GM12878 (cell line): ENCODE measurements at regions not wholly inside any gene's neighbourhood (a gene's known extent, or its start where the extent isn't known, plus 50 kb on each side); places are given as distances from the start of the nearest gene placed in this dataset.
A peak's percentile ranks its signal among the peaks of the same experiment; 100 is the strongest.

Source experiments
- ATAC-seq: fragments of 200-7000 bp; cut with Tn5 transposase; 3 replicates; pipeline ENCODE4 v1.9.1; 2020; ENCODE audit warnings: mild to moderate bottlenecking, moderate library complexity
- BruUV-seq: library from RNA; stranded (reverse); fragments of 400-500 nt; replicated peaks from 2 replicates; lab custom pipeline; 2021; lab: Mats Ljungman, UMichigan
- CTCF ChIA-PET: fragments of 300-600 bp; sonication (Branson Sonifier 250); formaldehyde crosslinking; extraction: SDS; loops from one replicate; lab custom pipeline; 2021; ENCODE audit warnings: inconsistent platforms; lab: Yijun Ruan, JAX
- POLR2A ChIA-PET: fragments of 350-600 bp; formaldehyde crosslinking; extraction: SDS; loops from one replicate; lab custom pipeline; 2021; ENCODE audit warnings: inconsistent platforms; lab: Charles Lee
- RAD21 ChIA-PET: fragments of 300-600 bp; sonication (Branson Sonifier 250); formaldehyde crosslinking; loops from one replicate; lab custom pipeline; 2023; ENCODE audit warnings: antibody characterized with exemption; ENCODE audit not compliant: unreplicated experiment; lab: Charles Lee
- SMC1A ChIA-PET: fragments of 300-600 bp; sonication (Branson Sonifier 250); formaldehyde crosslinking; loops from one replicate; lab custom pipeline; 2023; ENCODE audit not compliant: unreplicated experiment, uncharacterized antibody; lab: Charles Lee
- DNase-seq: peaks from one replicate; pipeline ENCODE4 v3.0.0-alpha.2; 2011; ENCODE audit warnings: low read depth, low spot score
- FAIRE-seq: peaks from 3 replicates; lab custom pipeline; 2011; peaks lifted over from hg19 to GRCh38; lab: Jason Lieb, UNC
- H2AFZ ChIP-seq: 2 replicates; pipeline ENCODE4 v1.6.0; 2011; ENCODE audit warnings: low read depth, low read length, control low read depth; ENCODE audit not compliant: control insufficient read depth
- H3K27ac ChIP-seq: 2 replicates; pipeline ENCODE4 v1.5.1; 2011; ENCODE audit warnings: control low read depth; ENCODE audit not compliant: control insufficient read depth, insufficient read depth
- H3K27me3 ChIP-seq, 2 experiments: replicated peaks in 1 of 2; 2 replicates each; pipeline versions ENCODE4 v1.6.0 to v1.6.1; 2011; ENCODE audit warnings: low read length in 1 of 2; ENCODE audit not compliant: control insufficient read depth in 2 of 2, insufficient read depth in 2 of 2
- H3K36me3 ChIP-seq, 2 experiments: 2 replicates each; pipeline ENCODE4 v1.5.1; 2011; ENCODE audit warnings: low read length in 1 of 2; ENCODE audit not compliant: control insufficient read depth in 2 of 2, insufficient read depth in 2 of 2
- H3K4me1 ChIP-seq: 2 replicates; pipeline ENCODE4 v1.6.1; 2011; ENCODE audit warnings: mild to moderate bottlenecking, low read length, moderate library complexity, mixed read lengths; ENCODE audit not compliant: control insufficient read depth, insufficient read depth
- H3K4me2 ChIP-seq: 2 replicates; pipeline ENCODE4 v1.6.0; 2011; ENCODE audit warnings: control low read depth; ENCODE audit not compliant: control insufficient read depth, insufficient read depth
- H3K4me3 ChIP-seq: fragments of 200-600 bp; sonication (generic); 2 replicates; pipeline ENCODE4 v1.5.1; 2016
- H3K79me2 ChIP-seq: 2 replicates; pipeline ENCODE4 v1.6.0; 2011; ENCODE audit warnings: low read length; ENCODE audit not compliant: control insufficient read depth, insufficient read depth
- H3K9ac ChIP-seq: 2 replicates; pipeline ENCODE4 v1.8.0; 2011; ENCODE audit warnings: low read length, control low read depth, mixed read lengths; ENCODE audit not compliant: control insufficient read depth, insufficient read depth
- H3K9me3 ChIP-seq: replicated peaks from 3 replicates; pipeline ENCODE4 v1.5.1; 2011; ENCODE audit warnings: mild to moderate bottlenecking, low read length; ENCODE audit not compliant: control insufficient read depth, insufficient read depth
- H4K20me1 ChIP-seq: 2 replicates; pipeline ENCODE4 v1.6.0; 2011; ENCODE audit not compliant: control insufficient read depth, insufficient read depth
- CEBPB ChIP-seq, 2 experiments: fragments of 150-350 bp in 1 of 2; IDR thresholded peaks; 2 replicates each; pipeline ENCODE4 v1.6.1; 2012 to 2014; ENCODE audit warnings: low read depth in 2 of 2, low read length in 2 of 2, borderline replicate concordance in 1 of 2, inconsistent platforms in 1 of 2
- EP300 ChIP-seq, 2 experiments: fragments of 150-350 bp in 1 of 2; IDR thresholded peaks; 2 replicates each; pipeline ENCODE4 v1.6.1; 2011 to 2012; ENCODE audit warnings: low read depth in 2 of 2, low read length in 2 of 2, borderline replicate concordance in 1 of 2, improper control_type of control experiment in 1 of 2, inconsistent platforms in 1 of 2; ENCODE audit not compliant: control insufficient read depth in 1 of 2
- GATAD2B ChIP-seq: fragments of 450-650 bp; conservative IDR thresholded peaks from 2 replicates; pipeline ENCODE4 v1.6.1; 2017; ENCODE audit warnings: low read depth, mild to moderate bottlenecking, moderate library complexity
- HDAC6 ChIP-seq: fragments of 200-600 bp; sonication (generic); IDR thresholded peaks from one replicate; pipeline ENCODE4 v1.8.0; 2017; ENCODE audit warnings: antibody characterized with exemption; ENCODE audit not compliant: unreplicated experiment
- HDGF ChIP-seq: fragments of 450-650 bp; IDR thresholded peaks from 2 replicates; pipeline ENCODE4 v1.6.1; 2016; ENCODE audit warnings: antibody characterized with exemption
- IKZF1 ChIP-seq: fragments of 450-650 bp; conservative IDR thresholded peaks from 2 replicates; pipeline ENCODE4 v1.6.1; 2017; ENCODE audit warnings: antibody characterized with exemption, mild to moderate bottlenecking
- IRF4 ChIP-seq: IDR thresholded peaks from 2 replicates; pipeline ENCODE4 v1.6.1; 2011; ENCODE audit warnings: low read depth, low read length
- NFIC ChIP-seq: IDR thresholded peaks from 2 replicates; pipeline ENCODE4 v1.6.1; 2012; ENCODE audit warnings: low read depth, mild to moderate bottlenecking, inconsistent platforms, low read length, moderate library complexity
- NR2F1 ChIP-seq: fragments of 450-650 bp; conservative IDR thresholded peaks from 2 replicates; pipeline ENCODE4 v1.6.1; 2017; ENCODE audit warnings: mild to moderate bottlenecking
- RB1 ChIP-seq: fragments of 450-650 bp; formaldehyde crosslinking; IDR thresholded peaks from 2 replicates; pipeline ENCODE4 v1.6.1; 2017; ENCODE audit warnings: mild to moderate bottlenecking, borderline replicate concordance
- RELA ChIP-seq: fragments of 450-650 bp; IDR thresholded peaks from 2 replicates; pipeline ENCODE4 v1.8.0; 2014; ENCODE audit warnings: borderline replicate concordance; ENCODE audit not compliant: partially characterized antibody
- SIN3A ChIP-seq: IDR thresholded peaks from 2 replicates; pipeline ENCODE4 v1.6.1; 2012; ENCODE audit warnings: low read depth, low read length, improper control_type of control experiment
- SP1 ChIP-seq: IDR thresholded peaks from one replicate; pipeline ENCODE4 v1.6.1; 2011; ENCODE audit warnings: low read depth, low read length
- TAF1 ChIP-seq: IDR thresholded peaks from 2 replicates; pipeline ENCODE4 v1.6.1; 2011; ENCODE audit warnings: mild to moderate bottlenecking, low read depth, low read length, borderline replicate concordance
- TBL1XR1 ChIP-seq: IDR thresholded peaks from 2 replicates; pipeline ENCODE4 v1.6.1; 2012; ENCODE audit warnings: low read depth, low read length, improper control_type of control experiment
- TCF7 ChIP-seq: IDR thresholded peaks from 2 replicates; pipeline ENCODE4 v1.6.1; 2014; ENCODE audit warnings: antibody characterized with exemption, borderline replicate concordance
- ZBED1 ChIP-seq: IDR thresholded peaks from 2 replicates; pipeline ENCODE4 v1.6.1; 2016; ENCODE audit warnings: borderline replicate concordance
- in situ Hi-C: fragments of 300-500 bp; cut with MboI; formaldehyde crosslinking; loops from 9 replicates; pipeline ENCODE4 v1.14.3; 2018; ENCODE audit warnings: mixed read lengths
- intact Hi-C: fragments of 100-400 bp; cut with micrococcal nuclease; formaldehyde crosslinking; loops from one replicate; pipeline ENCODE4 v1.14.2; 2022; ENCODE audit not compliant: unreplicated experiment
- TF ChIP-seq, protein P1 (sequence below): fragments of 450-650 bp; IDR thresholded peaks from 2 replicates; pipeline ENCODE4 v1.6.1; 2016; ENCODE audit warnings: mild to moderate bottlenecking
- TF ChIP-seq, protein P2 (sequence below): IDR thresholded peaks from 2 replicates; pipeline ENCODE4 v1.6.1; 2012; ENCODE audit warnings: low read depth, low read length, improper control_type of control experiment

DNA sequence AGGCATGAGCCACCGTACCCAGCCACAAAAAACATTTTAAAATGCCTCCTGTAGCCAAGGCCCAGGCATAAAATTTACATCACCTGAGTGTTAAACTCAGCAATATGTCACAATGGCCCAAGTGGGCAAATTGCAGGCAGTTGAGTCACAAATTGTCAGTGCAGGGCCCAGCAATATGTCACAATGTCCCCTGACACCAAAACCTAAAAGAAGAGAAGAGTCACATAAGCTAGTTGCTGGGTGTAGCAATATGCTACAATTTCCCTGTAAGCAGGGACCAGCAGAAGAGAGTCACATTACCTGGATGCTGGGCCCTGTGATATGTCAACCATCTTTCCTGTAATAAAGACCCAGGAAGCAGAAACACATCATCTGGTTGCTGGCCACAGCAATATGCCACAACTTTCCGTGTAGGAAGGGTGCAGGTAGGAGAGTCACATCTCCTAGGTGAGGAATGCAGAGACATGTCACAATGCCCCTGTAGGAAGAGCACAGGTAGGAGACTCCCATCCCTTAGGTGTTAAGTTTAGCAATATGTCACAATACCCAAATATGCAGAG is 136.0 kb upstream of the ZNF91 start (continued):
- TF ChIP-seq GATAD2B (no peak), HDGF (no peak)

DNA sequence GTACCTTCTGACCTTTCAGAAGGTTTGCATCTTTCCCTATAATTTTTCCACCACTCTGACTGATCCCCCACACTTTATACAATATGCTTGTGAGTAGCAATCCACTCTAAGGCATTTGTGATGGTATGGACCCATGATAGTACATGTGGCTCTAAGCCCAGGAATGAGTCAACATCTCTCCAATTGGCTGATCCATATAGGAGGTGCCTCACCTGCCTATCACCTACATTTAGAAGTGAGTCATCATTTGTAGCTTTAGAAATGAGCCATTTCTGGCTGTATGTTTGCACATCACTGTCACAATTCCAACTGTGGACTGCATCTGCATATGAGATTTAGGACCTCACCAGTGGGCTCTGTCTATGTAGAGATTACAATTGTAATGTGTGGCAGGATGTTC is 133.1 kb upstream of the ZNF91 start:
- intact Hi-C loops: no loop called here
- no peaks in the 10 kb centered on the region; the same call in 2 of the 3 replicates for H3K9me3 ChIP-seq
- DNase-seq (no peak), FAIRE-seq (no peak)
- no peak overlapping the region for H3K27ac ChIP-seq
- no peak overlapping the region for H3K4me3 ChIP-seq
- in situ Hi-C loops: no loop called here
- H3K4me1 ChIP-seq: no peaks in the 10 kb centered on the region
- no TSS peak for BruUV-seq
- SMC1A ChIA-PET: interaction anchor here (1.0 kb wide), 1 partner anchor 25 kb away, joined by 3 read pairs; no protein-coding TSS in a partner anchor
- no peaks in the 10 kb centered on the region for H3K79me2 ChIP-seq
- H3K4me2 ChIP-seq: no peak overlapping the region
- CTCF ChIA-PET: no interaction called here
- H3K36me3 ChIP-seq: no peaks in the 10 kb centered on the region
- RAD21 ChIA-PET: no interaction called here
- H2AFZ ChIP-seq: no peak overlapping the region
- no peaks in the 10 kb centered on the region for H3K27me3 ChIP-seq
- TF ChIP-seq EP300 (IDR thresholded peaks at IDR 0.05; ENCODE audit: borderline replicate concordance in 1 of 2, control insufficient read depth in 1 of 2, low read depth in 2 of 2, low read length in 2 of 2): no peak
- TF ChIP-seq TAF1: no peak
- TF ChIP-seq NFIC: no peak
- TF ChIP-seq TCF7: no peak
- no peak for TF ChIP-seq TBL1XR1
- no peak for TF ChIP-seq ZBED1
- no peak for TF ChIP-seq SP1
- no peak for TF ChIP-seq IKZF1
- no peak for TF ChIP-seq HDAC6
- no peak for TF ChIP-seq SIN3A
- TF ChIP-seq, protein P1, sequence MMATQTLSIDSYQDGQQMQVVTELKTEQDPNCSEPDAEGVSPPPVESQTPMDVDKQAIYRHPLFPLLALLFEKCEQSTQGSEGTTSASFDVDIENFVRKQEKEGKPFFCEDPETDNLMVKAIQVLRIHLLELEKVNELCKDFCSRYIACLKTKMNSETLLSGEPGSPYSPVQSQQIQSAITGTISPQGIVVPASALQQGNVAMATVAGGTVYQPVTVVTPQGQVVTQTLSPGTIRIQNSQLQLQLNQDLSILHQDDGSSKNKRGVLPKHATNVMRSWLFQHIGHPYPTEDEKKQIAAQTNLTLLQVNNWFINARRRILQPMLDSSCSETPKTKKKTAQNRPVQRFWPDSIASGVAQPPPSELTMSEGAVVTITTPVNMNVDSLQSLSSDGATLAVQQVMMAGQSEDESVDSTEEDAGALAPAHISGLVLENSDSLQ: no peak
- no peak for TF ChIP-seq CEBPB (IDR thresholded peaks at IDR 0.05; ENCODE audit: borderline replicate concordance in 1 of 2, low read depth in 2 of 2, low read length in 2 of 2)
- TF ChIP-seq, protein P2, sequence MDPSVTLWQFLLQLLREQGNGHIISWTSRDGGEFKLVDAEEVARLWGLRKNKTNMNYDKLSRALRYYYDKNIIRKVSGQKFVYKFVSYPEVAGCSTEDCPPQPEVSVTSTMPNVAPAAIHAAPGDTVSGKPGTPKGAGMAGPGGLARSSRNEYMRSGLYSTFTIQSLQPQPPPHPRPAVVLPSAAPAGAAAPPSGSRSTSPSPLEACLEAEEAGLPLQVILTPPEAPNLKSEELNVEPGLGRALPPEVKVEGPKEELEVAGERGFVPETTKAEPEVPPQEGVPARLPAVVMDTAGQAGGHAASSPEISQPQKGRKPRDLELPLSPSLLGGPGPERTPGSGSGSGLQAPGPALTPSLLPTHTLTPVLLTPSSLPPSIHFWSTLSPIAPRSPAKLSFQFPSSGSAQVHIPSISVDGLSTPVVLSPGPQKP: no peak
- no peak for TF ChIP-seq RELA
- no peak for TF ChIP-seq IRF4
- no peak for TF ChIP-seq NR2F1
- no peak for TF ChIP-seq RB1
- TF ChIP-seq, all 136 proteins: peak for 0
- peak; percentile 27; the same call in 2 of the 3 replicates for ATAC-seq
- Histone ChIP-seq H3K9ac (no peak overlapping the region), H4K20me1 (no peaks in the 10 kb centered on the region)
- POLR2A ChIA-PET: interaction anchor here (0.6 kb wide), 1 partner anchor 272 kb away, joined by 6 read pairs; no protein-coding TSS in a partner anchor
